ENCODE measurements at regions not wholly inside any gene's neighbourhood (a gene's known extent, or its start where the extent isn't known, plus 50 kb on each side); places are given as distances from the start of the nearest gene placed in this dataset.

- Histone ChIP-seq H3K36me3 (ENCODE audit: insufficient read depth, low read length) (no peaks in the 10 kb centered on the region), H2AFZ (ENCODE audit: low read length) (no peak overlapping the region), H3K27ac (ENCODE audit: low read depth, low read length) (no peak overlapping the region), H4K20me1 (ENCODE audit: insufficient read depth, low read length) (no peaks in the 10 kb centered on the region), H3K79me2 (ENCODE audit: insufficient read depth, low read length) (no peaks in the 10 kb centered on the region), H3K4me2 (ENCODE audit: insufficient read depth, low read length) (no peak overlapping the region), H3K4me3 (ENCODE audit: insufficient read depth, low read length) (no peak overlapping the region), H3K27me3 (ENCODE audit: insufficient read depth, low read length) (no peaks in the 10 kb centered on the region), H3K4me1 (ENCODE audit: insufficient read depth, low read length) (no peaks in the 10 kb centered on the region), H3K9me3 (ENCODE audit: low read depth, low read length) (no peaks in the 10 kb centered on the region)
- TF ChIP-seq CTCF (IDR thresholded peaks at IDR 0.05; ENCODE audit: extremely low read depth, low read depth, low read length): no peak
- no peak for DNase-seq (ENCODE audit: insufficient read length, low spot score, missing footprints)
Observed at GRCh38 chr20:22807646-22808244, 223.4 kb upstream of the FOXA2 start.

GRCh38 chr20:22808628-22809027, 224.3 kb upstream of the FOXA2 start:
- no peak for DNase-seq (ENCODE audit: insufficient read length, low spot score, missing footprints)
- Histone ChIP-seq H2AFZ (ENCODE audit: low read length) (no peak overlapping the region), H3K27me3 (ENCODE audit: insufficient read depth, low read length) (no peaks in the 10 kb centered on the region), H3K36me3 (ENCODE audit: insufficient read depth, low read length) (no peaks in the 10 kb centered on the region), H3K27ac (ENCODE audit: low read depth, low read length) (no peak overlapping the region), H3K79me2 (ENCODE audit: insufficient read depth, low read length) (no peaks in the 10 kb centered on the region), H3K4me3 (ENCODE audit: insufficient read depth, low read length) (no peak overlapping the region), H3K4me2 (ENCODE audit: insufficient read depth, low read length) (no peak overlapping the region), H4K20me1 (ENCODE audit: insufficient read depth, low read length) (no peaks in the 10 kb centered on the region), H3K4me1 (ENCODE audit: insufficient read depth, low read length) (no peaks in the 10 kb centered on the region), H3K9me3 (ENCODE audit: low read depth, low read length) (no peaks in the 10 kb centered on the region)
- no peak for TF ChIP-seq CTCF (IDR thresholded peaks at IDR 0.05; ENCODE audit: extremely low read depth, low read depth, low read length)

GRCh38 chr20:22810030-22810429, 225.1 kb upstream of the SSTR4 start:
- Histone ChIP-seq H3K4me3 (ENCODE audit: insufficient read depth, low read length) (no peak overlapping the region), H3K27ac (ENCODE audit: low read depth, low read length) (no peak overlapping the region)
- TF ChIP-seq CTCF (IDR thresholded peaks at IDR 0.05; ENCODE audit: extremely low read depth, low read depth, low read length): no peak

GRCh38 chr20:22810626-22811569, 224.2 kb upstream of the SSTR4 start:
- TF ChIP-seq CTCF (IDR thresholded peaks at IDR 0.05; ENCODE audit: extremely low read depth, low read depth, low read length): no peak
- Histone ChIP-seq H3K79me2 (ENCODE audit: insufficient read depth, low read length) (no peaks in the 10 kb centered on the region), H3K4me3 (ENCODE audit: insufficient read depth, low read length) (no peak overlapping the region), H3K4me2 (ENCODE audit: insufficient read depth, low read length) (no peak overlapping the region), H3K9me3 (ENCODE audit: low read depth, low read length) (no peaks in the 10 kb centered on the region), H3K4me1 (ENCODE audit: insufficient read depth, low read length) (no peaks in the 10 kb centered on the region), H3K27me3 (ENCODE audit: insufficient read depth, low read length) (no peaks in the 10 kb centered on the region), H2AFZ (ENCODE audit: low read length) (no peak overlapping the region), H3K27ac (ENCODE audit: low read depth, low read length) (no peak overlapping the region), H3K36me3 (ENCODE audit: insufficient read depth, low read length) (no peaks in the 10 kb centered on the region), H4K20me1 (ENCODE audit: insufficient read depth, low read length) (no peaks in the 10 kb centered on the region)
- DNase-seq (ENCODE audit: insufficient read length, low spot score, missing footprints): no peak

More at GRCh38 chr20:22810030-22810429, 225.1 kb upstream of the SSTR4 start:
- no peaks in the 10 kb centered on the region for H3K36me3 ChIP-seq (ENCODE audit: insufficient read depth, low read length)
- no peaks in the 10 kb centered on the region for H4K20me1 ChIP-seq (ENCODE audit: insufficient read depth, low read length)
- no peaks in the 10 kb centered on the region for H3K79me2 ChIP-seq (ENCODE audit: insufficient read depth, low read length)
- no peaks in the 10 kb centered on the region for H3K27me3 ChIP-seq (ENCODE audit: insufficient read depth, low read length)
- DNase-seq (ENCODE audit: insufficient read length, low spot score, missing footprints): no peak
- no peaks in the 10 kb centered on the region for H3K4me1 ChIP-seq (ENCODE audit: insufficient read depth, low read length)
- no peak overlapping the region for H2AFZ ChIP-seq (ENCODE audit: low read length)
- no peak overlapping the region for H3K4me2 ChIP-seq (ENCODE audit: insufficient read depth, low read length)
- no peaks in the 10 kb centered on the region for H3K9me3 ChIP-seq (ENCODE audit: low read depth, low read length)

Measured in osteoblast (primary cell).